Mesothelial cell of epicardium (in vitro differentiated cells): ENCODE measurements at regions not wholly inside any gene's neighbourhood (a gene's known extent, or its start where the extent isn't known, plus 50 kb on each side); places are given as distances from the start of the nearest gene placed in this dataset.

ENCODE experiments used
- DNase-seq, 2 experiments: peaks; one replicate each; pipeline ENCODE4 v3.0.0; 2021; ENCODE audit warnings: low spot score in 2 of 2; ENCODE audit not compliant: unreplicated experiment in 2 of 2
- H3K27ac Mint-ChIP-seq: 2 replicates; pipeline ENCODE4 v1.8.0; 2021; ENCODE audit warnings: mixed read lengths
- H3K27me3 Mint-ChIP-seq: 2 replicates; pipeline ENCODE4 v1.8.0; 2021; ENCODE audit warnings: low read depth, mixed read lengths
- H3K36me3 Mint-ChIP-seq: 2 replicates; pipeline ENCODE4 v1.8.0; 2021; ENCODE audit warnings: mixed read lengths
- H3K4me1 Mint-ChIP-seq: 2 replicates; pipeline ENCODE4 v1.8.0; 2021; ENCODE audit warnings: mixed read lengths
- H3K4me3 Mint-ChIP-seq: 2 replicates; pipeline ENCODE4 v1.8.0; 2021; ENCODE audit warnings: mild to moderate bottlenecking, moderate library complexity, mixed read lengths
- H3K9me3 Mint-ChIP-seq: 2 replicates; pipeline ENCODE4 v1.8.0; 2021; ENCODE audit warnings: mixed read lengths
- CTCF ChIP-seq: fragments of 200-600 bp; sonication (generic); IDR thresholded peaks from one replicate; pipeline ENCODE4 v1.5.0; 2021; ENCODE audit warnings: antibody characterized with exemption; ENCODE audit not compliant: unreplicated experiment

- Mint-ChIP-seq H3K4me1 (peaks cover 12% of the 10 kb centered on the region), H3K9me3 (peaks cover 17% of the 10 kb centered on the region), H3K4me3 (no peak overlapping the region), H3K27ac (no peak overlapping the region), H3K36me3 (peaks cover 4% of the 10 kb centered on the region), H3K27me3 (no peaks in the 10 kb centered on the region)
- no peak for TF ChIP-seq CTCF
- DNase-seq, result no peak
These were observed 188.2 kb downstream of the PLPP3 start for GRCh38 chr1:56390934-56391731.

- H3K27ac Mint-ChIP-seq, result peak overlapping the region; percentile 71
These were observed 189.0 kb downstream of the PLPP3 start for GRCh38 chr1:56390232-56390867.

GRCh38 chr1:56389813-56390212, 189.6 kb downstream of the PLPP3 start:
- peaks cover 4% of the 10 kb centered on the region for H3K36me3 Mint-ChIP-seq
- no peak for TF ChIP-seq CTCF
- no peak for DNase-seq
- no peaks in the 10 kb centered on the region for H3K27me3 Mint-ChIP-seq
- H3K4me3 Mint-ChIP-seq, result no peak overlapping the region
- peak overlapping the region; percentile 71 for H3K27ac Mint-ChIP-seq
- peaks cover 17% of the 10 kb centered on the region for H3K9me3 Mint-ChIP-seq
- peaks cover 11% of the 10 kb centered on the region for H3K4me1 Mint-ChIP-seq

More at GRCh38 chr1:56390232-56390867, 189.0 kb downstream of the PLPP3 start:
- no peak for TF ChIP-seq CTCF
- H3K9me3 Mint-ChIP-seq, result peaks cover 17% of the 10 kb centered on the region
- H3K36me3 Mint-ChIP-seq, result peaks cover 4% of the 10 kb centered on the region
- H3K4me3 Mint-ChIP-seq, result no peak overlapping the region
- no peaks in the 10 kb centered on the region for H3K27me3 Mint-ChIP-seq
- H3K4me1 Mint-ChIP-seq, result peaks cover 11% of the 10 kb centered on the region
- DNase-seq, result no peak

- H3K4me3 Mint-ChIP-seq, result no peak overlapping the region
- H3K36me3 Mint-ChIP-seq, result peaks cover 4% of the 10 kb centered on the region
These were observed 192.2 kb downstream of the PLPP3 start for GRCh38 chr1:56387071-56387740.

GRCh38 chr1:56385314-56385713, 194.0 kb downstream of the PLPP3 start:
- no peak for DNase-seq
- Mint-ChIP-seq H3K4me3 (no peak overlapping the region), H3K4me1 (peaks cover 10% of the 10 kb centered on the region), H3K27ac (no peak overlapping the region), H3K27me3 (no peaks in the 10 kb centered on the region), H3K36me3 (peaks cover 4% of the 10 kb centered on the region), H3K9me3 (peaks cover 17% of the 10 kb centered on the region)
- no peak for TF ChIP-seq CTCF

More at GRCh38 chr1:56387071-56387740, 192.2 kb downstream of the PLPP3 start:
- no peak overlapping the region for H3K27ac Mint-ChIP-seq
- H3K4me1 Mint-ChIP-seq, result peaks cover 11% of the 10 kb centered on the region
- DNase-seq, result no peak
- H3K27me3 Mint-ChIP-seq, result no peaks in the 10 kb centered on the region
- H3K9me3 Mint-ChIP-seq, result peaks cover 17% of the 10 kb centered on the region
- no peak for TF ChIP-seq CTCF
